CD4-positive, alpha-beta T cell (primary cell): ENCODE measurements at regions not wholly inside any gene's neighbourhood (a gene's known extent, or its start where the extent isn't known, plus 50 kb on each side); places are given as distances from the start of the nearest gene placed in this dataset.

ENCODE experiments used
- ATAC-seq: fragments of 200-7000 bp; cut with Tn5 transposase; one replicate; pipeline ENCODE4 v1.10.0; 2022; ENCODE audit warnings: mild to moderate bottlenecking; ENCODE audit not compliant: poor library complexity
- CTCF ChIA-PET: fragments of 350-600 bp; sonication (Branson Sonifier 250); formaldehyde crosslinking; loops from one replicate; lab custom pipeline; 2021; ENCODE audit warnings: antibody characterized with exemption, inconsistent platforms; lab: Charles Lee
- POLR2A ChIA-PET: fragments of 350-600 bp; sonication (Branson Sonifier 250); formaldehyde crosslinking; loops from one replicate; lab custom pipeline; 2021; ENCODE audit warnings: antibody characterized with exemption, inconsistent platforms; lab: Charles Lee
- DNase-seq, 14 experiments: peaks; one replicate each; pipeline ENCODE4 v3.0.0-alpha.2; 2013 to 2020; ENCODE audit warnings: mixed read lengths in 2 of 14
- H3K27ac ChIP-seq, 2 donors: one replicate each; pipeline versions ENCODE4 v1.5.1 to v1.7.0; 2013; ENCODE audit warnings: low read length in 2 of 2, low read depth in 1 of 2, mild to moderate bottlenecking in 1 of 2
- H3K27me3 ChIP-seq, 2 experiments: 1 replicate in 1 of 2; 2 replicates in 1 of 2; pipeline versions ENCODE4 v1.6.1 to v1.7.0; 2013; ENCODE audit warnings: low read length in 2 of 2, control low read depth in 1 of 2, mild to moderate bottlenecking in 1 of 2, moderate library complexity in 1 of 2; ENCODE audit not compliant: insufficient read depth in 2 of 2, control insufficient read depth in 1 of 2
- H3K36me3 ChIP-seq: one replicate; pipeline ENCODE4 v1.6.1; 2013; ENCODE audit warnings: low read length, control low read depth; ENCODE audit not compliant: insufficient read depth
- H3K4me1 ChIP-seq: one replicate; pipeline ENCODE4 v1.6.1; 2013; ENCODE audit warnings: low read length, control low read depth; ENCODE audit not compliant: insufficient read depth
- H3K4me3 ChIP-seq: one replicate; pipeline ENCODE4 v1.5.1; 2013; ENCODE audit warnings: mild to moderate bottlenecking, low read length, moderate library complexity
- H3K9me3 ChIP-seq, 2 experiments: 1 replicate in 1 of 2; 2 replicates in 1 of 2; pipeline versions ENCODE4 v1.6.1 to v1.7.0; 2013; ENCODE audit warnings: low read length in 2 of 2, mild to moderate bottlenecking in 2 of 2, control low read depth in 1 of 2, moderate library complexity in 1 of 2; ENCODE audit not compliant: control insufficient read depth in 1 of 2, insufficient read depth in 1 of 2
- H3K27ac Mint-ChIP-seq: one replicate; pipeline ENCODE4 v1.8.0; 2020; ENCODE audit warnings: mixed read lengths
- H3K27me3 Mint-ChIP-seq: one replicate; pipeline ENCODE4 v1.8.0; 2021; ENCODE audit warnings: mixed read lengths
- H3K36me3 Mint-ChIP-seq: one replicate; pipeline ENCODE4 v1.8.0; 2021; ENCODE audit warnings: low read depth, mixed read lengths
- H3K4me1 Mint-ChIP-seq: one replicate; pipeline ENCODE4 v1.8.0; 2021; ENCODE audit warnings: low read depth, mixed read lengths
- H3K4me3 Mint-ChIP-seq: one replicate; pipeline ENCODE4 v1.8.0; 2020; ENCODE audit warnings: mild to moderate bottlenecking, mixed read lengths
- H3K9me3 Mint-ChIP-seq: one replicate; pipeline ENCODE4 v1.8.0; 2020; ENCODE audit warnings: mixed read lengths
- intact Hi-C, 2 experiments: fragments of 100-400 bp; cut with DNase I in 1 of 2; cut with micrococcal nuclease in 1 of 2; formaldehyde crosslinking; loops; one replicate each; pipeline versions ENCODE4 v1.15.1 to v1.9.0; 2023 to 2025; cut with DNase I, micrococcal nuclease
- TF ChIP-seq, protein P1 (sequence below): fragments of 200-600 bp; IDR thresholded peaks from one replicate; pipeline ENCODE4 v1.8.0; 2022; ENCODE audit warnings: antibody characterized with exemption, mild to moderate bottlenecking

DNA sequence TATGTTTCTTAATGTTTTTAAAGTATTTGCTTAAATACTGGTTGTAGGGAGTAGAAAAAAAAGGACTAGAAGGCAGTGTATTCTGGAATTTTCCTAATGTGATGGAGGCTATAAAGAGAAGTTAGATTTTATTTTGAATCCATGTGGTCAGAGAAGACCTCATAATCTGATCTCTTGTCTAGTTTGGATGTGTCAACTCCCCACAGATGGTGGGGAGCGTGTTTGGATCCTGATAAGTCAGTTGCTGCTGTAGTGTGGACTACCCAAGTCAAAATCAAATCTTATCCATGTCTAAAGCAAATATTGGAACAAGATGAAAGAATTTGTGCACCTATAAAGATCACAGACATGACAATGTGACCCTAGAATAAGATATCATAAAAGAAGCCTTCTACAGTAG lies 918.0 kb downstream of the LTN1 start:
- H3K27ac Mint-ChIP-seq = no peak overlapping the region
- intact Hi-C loops = no loop called here
- Histone ChIP-seq H3K9me3 (no peaks in the 10 kb centered on the region), H3K4me1 (no peaks in the 10 kb centered on the region), H3K27me3 (no peaks in the 10 kb centered on the region), H3K27ac (no peak overlapping the region), H3K4me3 (no peak overlapping the region), H3K36me3 (no peaks in the 10 kb centered on the region)
- ATAC-seq (no peak), DNase-seq (no peak)
- H3K4me1 Mint-ChIP-seq = no peaks in the 10 kb centered on the region
- ChIA-PET CTCF (no interaction called here), POLR2A (no interaction called here)
- no peaks in the 10 kb centered on the region for H3K9me3 Mint-ChIP-seq
- TF ChIP-seq, protein P1, sequence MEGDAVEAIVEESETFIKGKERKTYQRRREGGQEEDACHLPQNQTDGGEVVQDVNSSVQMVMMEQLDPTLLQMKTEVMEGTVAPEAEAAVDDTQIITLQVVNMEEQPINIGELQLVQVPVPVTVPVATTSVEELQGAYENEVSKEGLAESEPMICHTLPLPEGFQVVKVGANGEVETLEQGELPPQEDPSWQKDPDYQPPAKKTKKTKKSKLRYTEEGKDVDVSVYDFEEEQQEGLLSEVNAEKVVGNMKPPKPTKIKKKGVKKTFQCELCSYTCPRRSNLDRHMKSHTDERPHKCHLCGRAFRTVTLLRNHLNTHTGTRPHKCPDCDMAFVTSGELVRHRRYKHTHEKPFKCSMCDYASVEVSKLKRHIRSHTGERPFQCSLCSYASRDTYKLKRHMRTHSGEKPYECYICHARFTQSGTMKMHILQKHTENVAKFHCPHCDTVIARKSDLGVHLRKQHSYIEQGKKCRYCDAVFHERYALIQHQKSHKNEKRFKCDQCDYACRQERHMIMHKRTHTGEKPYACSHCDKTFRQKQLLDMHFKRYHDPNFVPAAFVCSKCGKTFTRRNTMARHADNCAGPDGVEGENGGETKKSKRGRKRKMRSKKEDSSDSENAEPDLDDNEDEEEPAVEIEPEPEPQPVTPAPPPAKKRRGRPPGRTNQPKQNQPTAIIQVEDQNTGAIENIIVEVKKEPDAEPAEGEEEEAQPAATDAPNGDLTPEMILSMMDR = no peak
- no peak overlapping the region for H3K4me3 Mint-ChIP-seq
- H3K27me3 Mint-ChIP-seq = no peaks in the 10 kb centered on the region
- H3K36me3 Mint-ChIP-seq = no peaks in the 10 kb centered on the region

DNA sequence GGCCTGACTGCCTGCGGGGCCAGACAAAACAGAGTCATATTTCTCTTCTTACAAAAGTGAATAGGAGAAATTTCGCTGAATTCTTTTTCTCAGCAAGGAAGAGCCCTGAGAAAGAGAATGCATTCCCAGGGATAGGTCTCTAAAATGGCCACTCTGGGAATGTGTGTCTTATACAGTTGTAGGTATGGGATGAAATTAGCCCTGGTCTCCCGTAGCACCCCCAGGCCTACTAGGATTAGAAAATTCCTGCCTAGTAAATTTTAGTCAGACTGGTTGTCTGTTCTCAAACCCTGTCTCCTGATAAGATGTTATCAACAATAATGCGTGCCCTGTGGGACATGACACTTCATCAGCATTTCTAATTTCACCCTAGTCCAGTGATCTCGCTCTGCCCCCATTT lies 920.1 kb downstream of the LTN1 start:
- Mint-ChIP-seq H3K9me3 (no peaks in the 10 kb centered on the region), H3K4me3 (no peak overlapping the region), H3K4me1 (no peaks in the 10 kb centered on the region), H3K27ac (no peak overlapping the region), H3K27me3 (no peaks in the 10 kb centered on the region), H3K36me3 (no peaks in the 10 kb centered on the region)
- Histone ChIP-seq H3K36me3 (no peaks in the 10 kb centered on the region), H3K27me3 (no peaks in the 10 kb centered on the region), H3K27ac (no peak overlapping the region), H3K9me3 (no peaks in the 10 kb centered on the region), H3K4me3 (no peak overlapping the region), H3K4me1 (no peaks in the 10 kb centered on the region)
- CTCF ChIA-PET = no interaction called here
- intact Hi-C loops = no loop called here
- DNase-seq (no peak), ATAC-seq (no peak)
- TF ChIP-seq, protein P1 = no peak
- POLR2A ChIA-PET = no interaction called here

DNA sequence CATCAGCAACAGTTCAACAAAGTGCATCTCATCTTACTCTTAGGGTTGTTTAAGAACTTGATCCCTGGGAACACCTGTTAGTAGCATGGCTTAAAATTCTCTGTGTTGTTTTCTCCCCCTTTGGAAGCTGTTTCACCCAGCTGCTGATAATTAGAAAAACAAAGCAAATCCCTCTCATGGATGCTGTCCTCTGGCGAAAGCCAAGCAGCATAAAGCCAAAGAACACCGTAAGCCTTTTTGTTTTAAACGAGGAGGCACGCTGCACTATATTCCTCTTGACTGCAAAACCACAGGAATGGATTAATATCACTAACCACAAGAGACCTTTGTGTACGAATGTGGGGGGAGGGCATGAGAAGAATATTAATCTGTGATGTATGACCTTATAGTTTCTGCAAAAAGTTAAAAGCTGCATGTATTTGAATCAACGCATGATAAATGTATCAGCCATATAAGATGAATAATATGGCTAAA lies 923.2 kb downstream of the LTN1 start:
- DNase-seq = no peak
- no peaks in the 10 kb centered on the region for H3K4me1 Mint-ChIP-seq
- Histone ChIP-seq H3K27me3 (no peaks in the 10 kb centered on the region), H3K4me1 (no peaks in the 10 kb centered on the region), H3K4me3 (no peak overlapping the region), H3K36me3 (no peaks in the 10 kb centered on the region), H3K9me3 (no peaks in the 10 kb centered on the region), H3K27ac (no peak overlapping the region)
- no peaks in the 10 kb centered on the region for H3K27me3 Mint-ChIP-seq
- H3K4me3 Mint-ChIP-seq = no peak overlapping the region
- H3K9me3 Mint-ChIP-seq = no peaks in the 10 kb centered on the region
- H3K36me3 Mint-ChIP-seq = no peaks in the 10 kb centered on the region
- intact Hi-C loops = no loop called here
- CTCF ChIA-PET = no interaction called here
- no peak overlapping the region for H3K27ac Mint-ChIP-seq
- no peak for ATAC-seq
- TF ChIP-seq, protein P1 = no peak
- POLR2A ChIA-PET = no interaction called here
